HuH-7.5 (cell line): ENCODE measurements at regions not wholly inside any gene's neighbourhood (a gene's known extent, or its start where the extent isn't known, plus 50 kb on each side); places are given as distances from the start of the nearest gene placed in this dataset.
"Not testable (repeated sequence)": the region's sequence is repeated elsewhere in the genome, so short reads cannot be mapped to it uniquely, and the experiment has no call there.

Source experiments
- DNase-seq: peaks from one replicate; pipeline ENCODE4 v3.0.0; 2011; ENCODE audit warnings: low spot score

DNA sequence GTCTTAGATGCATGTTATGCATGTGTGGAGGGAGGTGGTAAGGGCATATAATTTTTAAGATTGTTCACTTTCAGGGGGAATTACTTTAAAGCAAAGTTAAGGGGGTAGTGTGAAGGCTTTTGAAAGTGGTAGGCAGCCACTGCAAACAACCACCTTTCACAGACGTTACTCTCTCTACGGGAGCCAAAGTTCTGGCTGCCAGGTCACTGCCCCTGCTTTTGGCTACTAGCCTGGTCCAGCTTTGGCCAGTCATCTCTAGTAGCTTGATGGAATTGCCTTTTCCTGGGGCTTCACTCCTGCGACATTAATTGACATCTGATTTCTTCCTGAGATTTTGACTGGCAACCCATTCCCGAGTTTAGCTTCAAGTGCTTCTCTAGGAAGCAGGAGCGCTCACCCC, 397.5 kb downstream of the CDH11 start:
- DNase-seq, result no peak

DNA sequence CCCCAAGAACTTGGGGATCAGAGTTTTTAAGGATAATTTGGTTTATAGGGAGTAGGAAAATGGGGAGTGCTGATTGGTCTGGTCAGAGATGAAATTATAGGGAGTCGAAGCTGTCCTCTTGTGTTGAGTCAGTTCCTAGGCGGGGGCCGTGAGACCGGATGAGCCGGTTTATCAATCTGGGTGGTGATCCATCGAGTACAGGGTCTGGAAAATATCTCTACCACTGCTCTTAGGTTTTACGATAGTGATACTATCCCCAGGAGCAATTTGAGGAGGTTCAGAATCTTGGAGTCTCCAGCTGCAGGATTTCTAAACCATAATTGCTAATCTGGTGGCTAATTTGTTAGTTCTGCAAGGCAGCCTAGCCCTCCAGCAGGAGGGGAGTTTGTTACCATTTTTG, 403.4 kb downstream of the CDH11 start:
- no peak for DNase-seq

DNA sequence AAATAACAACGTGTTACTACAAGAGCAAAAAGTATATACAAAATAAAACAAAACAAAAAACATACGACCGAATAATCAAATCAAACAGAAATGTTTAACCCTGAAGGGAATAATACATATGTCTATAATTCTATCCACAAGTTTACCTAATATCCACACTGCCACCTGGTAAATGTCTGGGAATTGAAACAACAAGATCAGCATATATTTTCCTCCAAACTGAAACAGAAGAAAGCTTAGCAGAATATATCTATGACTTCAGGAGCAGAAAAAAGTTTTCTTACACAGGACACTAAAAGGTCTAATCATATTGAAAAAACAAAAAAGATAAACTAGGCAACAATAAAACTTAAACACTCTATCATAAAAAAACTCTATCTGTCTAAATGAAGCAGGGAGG, 404.0 kb downstream of the CDH11 start:
- DNase-seq, result no peak

DNA sequence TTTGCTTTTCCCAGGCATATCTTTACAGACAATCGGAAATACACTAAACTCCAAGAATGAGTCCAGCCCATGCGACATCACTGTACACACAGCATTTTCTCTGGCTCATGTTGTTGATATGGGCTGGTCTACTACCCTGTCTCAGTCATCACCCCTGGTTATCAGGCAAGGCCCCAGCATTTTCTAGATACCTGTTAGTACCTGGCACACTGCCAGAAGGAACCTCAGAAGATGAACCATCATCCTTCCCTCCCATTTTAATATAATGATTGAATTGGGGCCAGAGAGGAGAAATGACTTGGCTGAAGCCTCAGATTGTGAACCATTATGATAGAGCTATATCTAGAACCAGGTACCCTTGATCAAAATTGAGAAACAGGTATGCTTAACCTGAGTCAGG, 406.2 kb downstream of the CDH11 start:
- no peak for DNase-seq

DNA sequence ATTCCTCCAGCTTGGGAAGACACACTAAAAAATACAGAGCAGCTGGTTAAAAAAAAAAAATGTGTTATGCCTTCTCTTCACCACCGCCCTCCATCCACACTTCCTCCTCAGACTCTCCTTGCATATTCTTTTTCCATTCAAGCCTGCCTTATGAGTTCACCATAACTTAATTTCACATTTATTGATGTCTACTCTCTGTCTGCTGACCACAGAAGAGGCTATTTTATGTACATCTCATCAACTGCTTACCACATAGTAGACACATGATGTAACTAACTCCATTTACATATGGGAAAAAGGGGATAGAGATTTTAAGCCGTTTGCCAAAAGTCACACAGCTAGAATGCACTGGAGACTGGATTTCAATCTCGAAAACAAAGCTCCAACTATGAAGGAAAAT, 409.8 kb downstream of the CDH11 start:
- no peak for DNase-seq

DNA sequence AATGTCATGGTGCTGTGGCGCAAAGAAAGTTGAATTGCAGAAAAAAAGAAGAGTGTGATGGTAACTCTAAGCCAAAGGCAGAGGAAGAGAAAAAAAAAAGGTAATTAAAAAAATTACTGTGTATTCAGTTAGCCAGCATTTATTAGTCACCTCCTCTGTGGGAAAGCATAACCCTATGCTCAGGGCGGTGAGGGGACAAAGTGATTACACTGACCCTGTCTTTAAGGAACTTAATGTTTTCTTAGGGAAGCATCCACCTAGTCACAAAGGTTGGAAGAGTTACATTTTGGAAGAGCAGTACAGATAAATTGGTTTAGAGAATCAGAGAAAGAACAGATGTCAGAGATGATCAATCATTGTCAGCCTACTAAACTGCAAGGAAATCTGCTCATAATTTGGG, 410.3 kb downstream of the CDH11 start:
- no peak for DNase-seq

DNA sequence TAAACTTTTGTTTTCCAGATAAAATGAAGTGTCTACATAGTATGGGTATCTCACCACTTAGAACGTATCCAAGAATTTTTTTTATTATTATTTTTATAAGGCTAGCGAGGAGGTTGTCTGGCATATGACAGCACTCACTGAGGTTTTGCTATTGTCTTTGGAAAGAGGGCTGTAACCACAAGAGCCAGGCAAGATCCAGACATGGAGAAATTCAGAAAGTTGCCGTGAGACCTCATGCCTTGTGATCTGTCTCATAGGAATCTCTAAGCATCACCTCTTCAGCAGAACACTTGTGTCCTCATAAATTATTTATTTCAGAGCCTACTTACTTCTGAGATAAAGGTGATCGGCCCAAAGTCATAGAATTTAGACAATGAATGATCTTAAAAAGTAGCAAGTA, 410.8 kb downstream of the CDH11 start:
- no peak for DNase-seq

DNA sequence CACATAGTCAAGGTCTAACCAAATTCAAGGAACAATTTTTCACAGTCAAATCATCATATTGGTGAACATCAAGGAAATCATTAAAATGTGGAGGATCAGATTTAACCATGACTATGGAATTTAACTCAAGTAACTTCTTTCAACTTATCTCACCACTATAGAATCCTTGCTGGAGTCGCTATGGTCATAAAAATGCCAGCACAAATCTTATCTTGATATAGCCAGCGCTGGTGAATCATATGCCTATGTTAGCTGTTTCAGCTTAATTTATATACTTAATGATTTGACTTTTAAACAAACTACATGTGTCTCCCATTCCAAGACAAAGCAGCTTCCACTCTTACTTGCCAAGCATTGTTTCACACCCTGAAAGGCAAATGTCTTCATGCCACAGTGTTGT, 416.4 kb downstream of the CDH11 start:
- DNase-seq, result no peak

DNA sequence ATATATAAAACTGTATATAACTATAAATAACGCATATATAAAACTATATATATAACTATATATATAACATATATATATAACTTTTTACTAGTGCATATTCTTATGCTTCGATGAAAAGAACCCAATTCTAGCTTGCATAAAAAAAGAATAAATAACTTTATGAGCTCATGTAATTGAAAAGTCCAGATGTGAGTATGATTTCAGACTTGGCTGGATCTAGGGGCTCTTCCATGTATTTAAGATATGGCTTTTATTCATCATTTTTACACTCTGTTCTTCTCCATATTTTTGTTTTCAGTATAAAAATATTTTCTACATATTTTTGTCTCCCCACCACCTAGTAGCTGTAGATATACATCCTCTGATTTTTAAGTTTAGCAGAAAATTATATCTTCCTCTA, 417.5 kb downstream of the CDH11 start:
- no peak for DNase-seq

DNA sequence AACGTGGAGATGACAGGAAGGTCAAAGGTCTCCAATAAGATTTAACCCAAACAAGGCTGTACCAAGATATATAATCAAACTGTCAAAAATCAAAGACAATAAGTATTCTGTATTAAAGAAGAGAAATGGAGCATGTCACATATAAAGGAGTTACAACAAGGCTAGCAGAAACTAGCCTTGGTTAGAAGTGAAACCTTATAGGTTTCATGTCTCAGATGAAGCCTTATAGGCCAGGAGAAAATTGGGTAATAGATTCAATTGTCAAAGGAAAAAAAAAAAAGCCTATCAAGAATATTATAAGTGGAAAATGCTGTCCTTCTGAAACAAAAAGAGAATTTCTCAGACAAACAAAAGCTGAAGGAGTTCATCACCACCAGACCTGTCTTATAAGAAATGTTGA, 419.4 kb downstream of the CDH11 start:
- no peak for DNase-seq

DNA sequence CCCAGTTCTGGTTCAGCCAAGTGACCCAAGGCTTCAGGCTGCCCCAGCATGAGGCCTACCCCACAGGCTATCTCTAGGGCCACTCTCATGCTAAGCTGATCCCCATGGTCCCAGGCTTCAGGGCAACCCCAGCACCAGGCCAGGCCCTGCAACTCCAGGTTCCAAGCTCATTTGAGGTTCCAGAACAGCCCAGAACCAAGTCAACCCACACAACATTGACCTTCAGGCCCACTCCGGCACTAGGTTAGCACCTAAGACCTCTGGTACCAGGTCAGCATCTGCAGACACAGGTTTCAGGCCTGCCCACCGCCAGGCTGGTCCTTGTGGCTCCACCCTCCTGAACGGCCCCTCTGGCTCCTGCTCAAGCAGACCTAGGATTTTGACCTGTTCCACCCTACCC, 421.2 kb downstream of the CDH11 start:
- no peak for DNase-seq

DNA sequence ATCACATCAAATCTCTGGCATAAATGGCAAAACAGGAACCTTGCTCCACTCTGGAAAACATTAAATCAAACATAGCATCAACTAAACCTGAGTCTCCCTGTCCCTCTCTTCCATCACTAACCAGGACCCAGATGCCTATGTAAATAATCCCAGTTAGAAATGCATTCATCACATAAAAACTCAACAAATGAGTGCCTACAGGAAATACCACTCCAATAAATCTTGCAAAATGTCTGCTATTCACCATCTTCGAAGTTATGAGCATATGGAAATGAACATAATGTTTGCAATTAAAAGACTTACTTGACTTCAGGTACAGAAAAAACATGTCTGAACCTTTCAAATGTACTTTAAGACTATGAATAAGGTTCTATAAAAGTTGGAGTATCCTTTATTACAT, 425.0 kb downstream of the CDH11 start:
- no peak for DNase-seq

DNA sequence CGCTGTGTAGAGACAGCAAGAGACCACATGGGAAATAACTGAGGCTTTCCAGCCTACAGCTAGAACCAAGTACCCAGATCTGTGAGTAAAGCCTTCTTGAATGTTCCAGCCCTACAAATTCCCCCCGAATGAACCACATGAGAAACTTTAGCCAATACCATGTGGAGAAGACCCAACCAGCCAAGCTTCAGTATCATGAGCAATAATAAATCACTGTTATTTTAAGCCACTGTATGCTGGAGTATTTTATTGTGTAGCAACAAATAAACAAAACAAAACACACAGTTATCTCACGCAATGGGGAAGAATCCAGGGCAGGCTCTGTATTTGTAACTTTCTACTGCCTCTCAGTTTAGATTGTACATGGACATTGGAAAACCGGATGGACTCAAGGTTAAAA, 426.2 kb downstream of the CDH11 start:
- DNase-seq, result no peak

DNA sequence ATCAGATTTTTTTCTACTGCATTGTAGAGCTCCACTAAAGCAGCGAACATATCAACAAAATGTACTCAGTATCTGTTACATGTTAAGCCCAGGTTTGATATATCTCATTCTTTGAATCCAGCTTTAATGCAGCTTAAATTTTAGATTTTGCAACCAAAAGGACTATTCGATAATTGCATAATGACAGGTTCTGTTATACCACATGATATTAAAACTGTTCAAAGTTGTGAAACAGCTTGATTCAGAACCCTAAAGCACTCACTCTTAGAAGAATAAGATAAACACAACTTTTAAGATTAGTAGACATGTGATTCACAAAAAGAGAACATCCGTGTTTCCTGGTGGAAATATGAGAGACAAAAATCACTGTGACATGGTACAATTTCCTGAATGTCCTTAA, 427.9 kb downstream of the CDH11 start:
- no peak for DNase-seq

DNA sequence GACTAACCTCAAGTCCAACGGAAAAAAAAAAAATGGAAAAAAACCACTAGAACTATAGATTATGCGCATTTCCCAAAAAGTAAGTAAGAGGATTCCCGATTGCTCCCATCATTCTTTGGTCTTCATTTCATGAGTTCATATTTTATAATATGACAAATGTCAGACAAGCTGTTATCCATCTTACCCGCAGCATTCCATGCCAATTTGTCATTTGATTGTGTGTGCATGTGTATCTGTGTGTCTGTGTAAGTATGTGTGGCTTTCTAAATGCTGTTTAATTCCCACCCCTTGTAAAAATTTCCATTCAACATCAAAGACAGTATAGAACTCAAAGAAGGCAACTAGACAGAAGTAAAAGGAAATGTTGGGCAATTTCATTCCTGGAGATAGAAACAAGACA, 434.1 kb downstream of the CDH11 start:
- DNase-seq, result no peak

DNA sequence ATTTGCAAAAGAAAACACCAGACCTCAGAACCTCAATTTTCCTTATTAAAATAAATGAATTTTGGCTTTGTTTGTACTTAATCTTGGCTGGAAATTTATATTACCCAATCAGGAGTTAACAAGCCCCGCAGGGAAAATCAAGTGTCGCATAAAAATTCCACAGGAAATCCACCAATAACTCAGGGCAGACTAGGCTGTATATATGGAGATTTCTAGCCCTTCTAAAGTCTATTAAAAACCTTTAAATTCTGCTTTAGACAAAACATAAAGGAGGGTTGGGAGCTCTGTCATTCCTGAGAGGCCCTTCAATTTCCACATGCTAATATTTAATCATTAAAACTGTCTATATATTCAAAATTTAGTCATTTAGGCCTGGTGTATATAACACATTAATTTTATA, 434.7 kb downstream of the CDH11 start:
- DNase-seq, result no peak

DNA sequence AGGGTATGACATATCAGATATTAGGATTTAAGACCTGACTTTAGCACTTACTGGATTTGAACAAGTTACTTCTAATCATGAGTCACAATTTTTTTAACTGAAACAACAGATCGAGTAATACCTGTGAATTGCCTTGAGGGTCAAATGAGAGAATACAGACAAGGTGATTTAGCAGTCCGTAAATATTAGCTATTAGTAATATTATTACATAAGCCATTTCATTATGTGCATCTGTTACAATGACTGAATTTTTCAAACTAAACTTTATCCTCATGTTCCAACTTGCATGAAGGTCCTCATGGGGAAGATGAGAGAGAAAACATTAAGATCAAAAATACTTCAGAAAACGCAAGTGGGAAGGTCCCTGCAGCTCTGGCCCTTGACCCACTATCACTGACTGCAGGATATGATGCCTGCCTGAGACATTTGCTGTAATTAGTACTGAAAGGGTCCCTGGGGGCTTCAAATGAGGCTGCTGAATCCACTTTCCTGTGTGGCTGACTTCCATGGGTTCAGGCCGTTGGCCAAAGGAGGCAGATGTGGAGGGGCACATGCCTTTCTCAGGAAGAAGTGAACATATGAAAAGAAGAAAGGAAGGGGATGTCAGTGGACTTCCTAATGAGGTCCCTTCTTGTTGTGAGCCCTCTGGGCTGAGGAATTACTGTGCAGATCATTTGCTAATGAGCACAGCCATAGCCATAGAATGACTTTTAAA, 441.7 kb downstream of the CDH11 start:
- no peak for DNase-seq

DNA sequence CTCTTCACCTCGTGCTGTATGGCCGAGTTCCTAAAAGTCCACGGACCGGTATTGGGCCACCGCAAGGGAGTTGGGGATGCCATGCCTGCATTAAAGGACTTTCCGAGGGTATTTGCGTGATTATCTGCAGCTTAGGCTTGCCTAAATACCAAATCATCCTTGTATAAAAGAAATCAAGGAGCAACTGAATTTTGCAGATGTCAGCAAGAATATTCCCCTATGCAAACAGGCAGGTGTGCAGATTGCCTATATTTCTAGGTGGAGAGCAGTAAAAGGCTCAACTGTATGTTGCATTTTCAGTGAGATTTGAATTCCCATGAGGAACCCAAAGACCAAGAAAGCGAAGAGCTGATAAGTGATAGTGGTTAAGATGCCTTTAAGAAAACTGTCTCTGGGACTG, 452.3 kb downstream of the CDH11 start:
- no peak for DNase-seq

DNA sequence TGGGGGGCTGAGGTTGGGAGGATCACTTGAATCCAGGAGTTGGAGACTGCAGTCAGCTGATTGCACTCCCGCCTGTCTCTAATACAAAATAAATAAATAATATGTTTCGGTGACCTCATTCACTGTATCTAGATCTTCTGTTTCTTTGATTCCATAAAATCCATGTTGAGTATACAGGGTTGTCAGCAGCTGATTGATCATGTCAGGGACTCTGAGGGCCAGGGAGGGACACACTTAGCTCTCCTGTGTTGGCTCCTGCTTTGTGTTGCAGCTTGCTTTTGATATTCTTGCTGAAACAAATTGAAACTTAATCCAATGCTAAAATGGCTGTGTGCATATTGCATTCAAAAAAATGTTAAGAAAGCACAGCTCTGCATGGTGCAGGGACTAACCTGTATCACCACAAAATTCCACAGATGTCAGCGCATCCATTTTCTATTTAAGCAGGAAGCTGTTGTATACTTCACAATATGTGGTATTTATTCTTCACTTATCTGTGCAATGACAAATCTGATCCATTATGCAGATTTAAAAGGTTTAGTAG, 454.5 kb downstream of the CDH11 start:
- DNase-seq, result no peak

DNA sequence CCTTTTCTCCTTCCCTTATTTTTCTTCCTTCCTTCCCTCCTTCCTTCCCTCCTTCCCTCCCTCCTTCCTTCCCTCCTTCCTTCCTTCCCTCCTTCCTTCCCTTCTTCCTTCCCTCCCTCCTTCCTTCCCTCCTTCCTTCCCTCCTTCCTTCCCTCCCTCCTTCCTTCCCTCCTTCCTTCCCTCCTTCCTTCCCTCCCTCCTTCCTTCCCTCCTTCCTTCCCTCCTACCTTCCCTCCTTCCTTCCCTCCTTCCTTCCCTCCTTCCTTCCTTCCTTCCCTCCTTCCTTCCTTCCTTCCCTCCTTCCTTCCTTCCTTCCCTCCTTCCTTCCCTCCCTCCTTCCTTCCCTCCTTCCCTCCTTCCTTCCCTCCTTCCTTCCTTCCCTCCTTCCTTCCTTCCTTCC, 459.6 kb downstream of the CDH11 start:
- not testable (repeated sequence) for DNase-seq

DNA sequence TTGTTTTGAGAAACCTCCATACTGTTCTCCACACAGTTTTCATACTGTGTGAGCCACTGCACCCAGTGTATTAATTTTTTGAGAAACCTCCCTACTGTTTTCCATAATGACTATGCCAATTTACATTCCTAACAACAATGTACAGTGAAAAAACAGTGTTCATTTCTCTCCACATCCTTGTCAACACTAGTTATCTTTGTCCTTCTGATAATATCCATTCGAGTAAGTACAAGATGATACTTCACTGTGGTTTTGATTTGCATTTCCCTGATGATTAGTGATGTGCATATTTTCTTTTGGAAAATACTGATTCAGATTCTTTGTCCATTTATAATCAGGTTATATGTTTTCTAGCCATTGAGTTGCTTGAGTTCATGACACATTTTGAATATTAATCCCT, 462.0 kb downstream of the CDH11 start:
- DNase-seq, result no peak

DNA sequence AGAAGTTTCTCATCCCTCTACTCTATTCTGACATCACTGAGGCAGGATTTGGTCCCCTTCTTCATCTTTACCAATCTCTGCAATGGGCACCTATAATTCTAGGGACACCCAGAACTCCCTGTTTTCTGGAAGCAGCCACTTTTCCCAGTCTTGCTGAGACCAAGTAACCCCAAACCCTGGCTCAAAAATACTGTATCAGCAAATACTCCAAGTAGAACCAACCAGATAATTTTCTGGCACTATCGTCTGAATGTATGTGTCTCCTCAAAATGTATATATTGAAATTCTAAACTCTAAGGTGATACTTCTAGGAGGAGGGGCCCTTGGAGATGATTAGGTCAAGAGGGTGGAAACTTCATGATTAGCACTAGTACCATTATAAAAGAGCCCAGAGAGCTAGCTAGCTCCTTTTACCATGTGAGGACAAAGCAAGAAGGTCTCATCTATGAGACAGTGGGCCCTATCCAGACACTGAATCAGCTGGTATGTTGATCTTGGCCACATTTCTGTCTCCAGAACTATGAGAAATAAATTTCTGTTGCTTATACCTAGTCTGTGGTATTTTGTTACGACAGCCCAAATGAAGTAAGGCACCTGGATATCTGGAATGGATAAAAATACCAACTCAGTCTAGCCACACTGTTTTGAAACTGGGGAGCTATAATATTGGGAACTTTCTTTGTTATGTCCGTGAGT, 464.4 kb downstream of the CDH11 start:
- no peak for DNase-seq

DNA sequence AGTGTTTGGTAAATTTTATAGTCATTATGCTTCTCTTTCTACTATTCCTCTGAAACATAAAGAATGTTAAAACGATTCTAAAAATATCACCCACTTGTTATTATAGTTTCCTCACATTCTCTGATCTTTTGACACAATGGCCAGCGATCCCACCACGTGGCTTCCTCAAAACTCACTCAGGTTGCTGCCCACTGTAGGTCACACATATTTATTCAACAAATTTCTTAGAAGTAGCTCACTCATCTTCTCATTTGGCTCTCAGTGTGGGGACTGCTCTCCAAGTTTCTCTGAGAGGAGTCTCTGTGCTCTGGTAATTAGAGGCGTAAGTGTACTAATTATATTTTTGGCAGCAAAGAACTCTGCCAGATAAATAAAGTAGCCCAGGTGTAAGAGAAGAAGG, 465.4 kb downstream of the CDH11 start:
- DNase-seq, result no peak

DNA sequence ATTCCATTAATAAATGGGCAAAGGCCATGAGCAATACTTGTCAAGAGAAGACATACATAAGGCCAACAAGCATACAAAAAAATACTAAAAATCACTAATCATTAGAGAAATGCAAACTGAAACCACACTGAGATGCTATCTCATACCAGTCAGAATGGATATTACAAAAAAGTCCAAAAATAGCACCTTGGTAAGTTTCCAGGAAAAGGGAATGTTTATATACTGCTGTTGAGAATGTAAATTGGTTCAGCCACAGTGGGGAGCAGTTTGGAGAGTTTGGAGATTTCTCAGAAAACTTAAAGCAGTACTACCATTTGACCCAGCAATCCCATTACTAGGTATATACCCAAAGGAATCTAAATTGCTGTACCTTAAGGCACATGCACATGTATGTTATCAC, 467.7 kb downstream of the CDH11 start:
- no peak for DNase-seq
